Epithelial cell of esophagus (primary cell): ENCODE measurements at regions not wholly inside any gene's neighbourhood (a gene's known extent, or its start where the extent isn't known, plus 50 kb on each side); places are given as distances from the start of the nearest gene placed in this dataset.
A peak's percentile ranks its signal among the peaks of the same experiment; 100 is the strongest.

Experiments used
- DNase-seq: peaks from one replicate; pipeline ENCODE4 v3.0.0; 2010; ENCODE audit warnings: low read depth
- H3K4me3 ChIP-seq: 2 replicates; pipeline ENCODE4 v1.5.1; 2011; ENCODE audit warnings: mild to moderate bottlenecking, low read length, control low read depth
- CTCF ChIP-seq: IDR thresholded peaks from 2 replicates; pipeline ENCODE4 v1.5.1; 2011; ENCODE audit warnings: low read depth, mild to moderate bottlenecking, low read length, control low read depth, inconsistent platforms; ENCODE audit not compliant: insufficient read depth; ENCODE audit errors: missing control alignments

GRCh38 chr3:41092844-41093243 is 106.5 kb upstream of the CTNNB1 start:
- no peak overlapping the region for H3K4me3 ChIP-seq
- DNase-seq, result no peak
- TF ChIP-seq CTCF, result no peak

- no peak for DNase-seq
- no peak for TF ChIP-seq CTCF
- H3K4me3 ChIP-seq, result no peak overlapping the region
These were observed 105.8 kb upstream of the CTNNB1 start for GRCh38 chr3:41093476-41093875.

GRCh38 chr3:41094351-41094750 is 105.0 kb upstream of the CTNNB1 start:
- DNase-seq, result no peak
- TF ChIP-seq CTCF, result no peak
- H3K4me3 ChIP-seq, result no peak overlapping the region

- no peak for TF ChIP-seq CTCF
- H3K4me3 ChIP-seq, result no peak overlapping the region
- peak; percentile 17 for DNase-seq
These were observed 103.6 kb upstream of the CTNNB1 start for GRCh38 chr3:41095702-41096101.

GRCh38 chr3:41097896-41098496 is 101.3 kb upstream of the CTNNB1 start:
- TF ChIP-seq CTCF, result no peak
- no peak overlapping the region for H3K4me3 ChIP-seq
- DNase-seq, result no peak

GRCh38 chr3:41101231-41101630 is 98.1 kb upstream of the CTNNB1 start:
- DNase-seq, result no peak
- no peak for TF ChIP-seq CTCF

GRCh38 chr3:41102053-41102556 is 97.2 kb upstream of the CTNNB1 start:
- no peak for TF ChIP-seq CTCF
- H3K4me3 ChIP-seq, result no peak overlapping the region
- DNase-seq, result peak; percentile 99

More at GRCh38 chr3:41101231-41101630, 98.1 kb upstream of the CTNNB1 start:
- H3K4me3 ChIP-seq, result no peak overlapping the region
